LNCaP clone FGC (cell line): ENCODE measurements at regions not wholly inside any gene's neighbourhood (a gene's known extent, or its start where the extent isn't known, plus 50 kb on each side); places are given as distances from the start of the nearest gene placed in this dataset.

Experiments used
- DNase-seq: peaks from one replicate; pipeline ENCODE4 v3.0.0-alpha.2; 2011; ENCODE audit warnings: low read depth
- H3K4me3 ChIP-seq: 2 replicates; pipeline ENCODE4 v1.5.1; 2011; ENCODE audit warnings: mild to moderate bottlenecking, low read depth, low read length, control low read depth
- TF ChIP-seq, protein P1 (sequence below): IDR thresholded peaks from 2 replicates; pipeline ENCODE4 v1.5.1; 2012; ENCODE audit warnings: mild to moderate bottlenecking; ENCODE audit not compliant: control insufficient read depth, insufficient read depth; ENCODE audit errors: extremely low read depth

- TF ChIP-seq, protein P1, sequence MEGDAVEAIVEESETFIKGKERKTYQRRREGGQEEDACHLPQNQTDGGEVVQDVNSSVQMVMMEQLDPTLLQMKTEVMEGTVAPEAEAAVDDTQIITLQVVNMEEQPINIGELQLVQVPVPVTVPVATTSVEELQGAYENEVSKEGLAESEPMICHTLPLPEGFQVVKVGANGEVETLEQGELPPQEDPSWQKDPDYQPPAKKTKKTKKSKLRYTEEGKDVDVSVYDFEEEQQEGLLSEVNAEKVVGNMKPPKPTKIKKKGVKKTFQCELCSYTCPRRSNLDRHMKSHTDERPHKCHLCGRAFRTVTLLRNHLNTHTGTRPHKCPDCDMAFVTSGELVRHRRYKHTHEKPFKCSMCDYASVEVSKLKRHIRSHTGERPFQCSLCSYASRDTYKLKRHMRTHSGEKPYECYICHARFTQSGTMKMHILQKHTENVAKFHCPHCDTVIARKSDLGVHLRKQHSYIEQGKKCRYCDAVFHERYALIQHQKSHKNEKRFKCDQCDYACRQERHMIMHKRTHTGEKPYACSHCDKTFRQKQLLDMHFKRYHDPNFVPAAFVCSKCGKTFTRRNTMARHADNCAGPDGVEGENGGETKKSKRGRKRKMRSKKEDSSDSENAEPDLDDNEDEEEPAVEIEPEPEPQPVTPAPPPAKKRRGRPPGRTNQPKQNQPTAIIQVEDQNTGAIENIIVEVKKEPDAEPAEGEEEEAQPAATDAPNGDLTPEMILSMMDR: no peak
- no peak overlapping the region for H3K4me3 ChIP-seq
- DNase-seq: no peak
Observed at GRCh38 chr5:57893926-57894325, 411.3 kb upstream of the ACTBL2 start.

- TF ChIP-seq, protein P1: no peak
- no peak for DNase-seq
- no peak overlapping the region for H3K4me3 ChIP-seq
Observed at GRCh38 chr5:57891443-57891842, 408.8 kb upstream of the ACTBL2 start.

GRCh38 chr5:57889558-57889957, 406.9 kb upstream of the ACTBL2 start:
- peak; percentile 46 for DNase-seq
- TF ChIP-seq, protein P1: peak; percentile 96
- no peak overlapping the region for H3K4me3 ChIP-seq

GRCh38 chr5:57887851-57888621, 405.4 kb upstream of the ACTBL2 start:
- peak; percentile 66 for DNase-seq
- TF ChIP-seq, protein P1: peak; percentile 96
- no peak overlapping the region for H3K4me3 ChIP-seq

GRCh38 chr5:57884346-57885102, 401.9 kb upstream of the ACTBL2 start:
- no peak for DNase-seq
- TF ChIP-seq, protein P1: no peak
- H3K4me3 ChIP-seq: no peak overlapping the region

DNA sequence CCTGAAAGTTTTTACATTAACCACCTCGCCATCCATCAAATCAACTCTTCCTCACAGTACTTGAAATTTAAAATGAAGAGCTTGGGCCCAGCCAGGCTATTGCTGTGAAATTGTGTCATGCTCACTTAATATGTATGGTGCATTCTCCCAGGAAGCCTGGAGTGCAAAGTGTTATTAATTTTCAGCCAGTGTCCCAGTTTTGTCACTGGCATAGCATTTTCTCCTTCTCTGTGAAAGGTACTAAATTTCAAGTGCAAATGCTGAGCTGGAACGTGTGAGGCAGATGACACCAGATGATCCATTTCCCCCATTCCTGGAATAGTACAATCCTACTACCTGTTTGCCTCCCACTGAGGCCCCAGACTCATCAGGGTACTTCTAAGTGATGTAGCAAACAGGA, 397.6 kb upstream of the ACTBL2 start:
- TF ChIP-seq, protein P1: no peak
- DNase-seq: no peak
- H3K4me3 ChIP-seq: no peak overlapping the region
